NCI-H1436 treated with DMSO at 0.1 percent for 48 hours (cell line): ENCODE measurements at regions not wholly inside any gene's neighbourhood (a gene's known extent, or its start where the extent isn't known, plus 50 kb on each side); places are given as distances from the start of the nearest gene placed in this dataset.

Experiments
- DNase-seq: peaks from one replicate; lab custom pipeline; 2025; lab: John Stamatoyannopoulos, UW

DNA sequence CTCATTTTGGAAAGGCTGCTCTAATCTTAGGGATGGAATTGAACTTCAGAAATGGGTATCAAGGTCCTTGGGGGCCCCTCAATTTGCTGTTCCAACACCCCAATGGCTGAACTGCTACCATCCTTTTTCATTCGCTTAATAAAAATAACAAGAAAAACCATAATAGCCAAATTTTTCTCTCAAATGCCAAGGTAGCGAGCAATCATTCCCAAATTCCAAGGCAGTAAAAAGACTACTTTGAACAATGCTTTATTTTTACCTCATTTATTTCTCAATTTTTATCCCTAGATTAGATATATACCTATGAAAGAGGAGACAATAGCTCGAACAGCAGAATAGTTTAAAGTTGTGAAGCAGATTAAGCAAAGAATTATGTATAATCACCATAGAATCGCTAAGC, 323.4 kb upstream of the SLC7A11 start:
- no peak for DNase-seq

DNA sequence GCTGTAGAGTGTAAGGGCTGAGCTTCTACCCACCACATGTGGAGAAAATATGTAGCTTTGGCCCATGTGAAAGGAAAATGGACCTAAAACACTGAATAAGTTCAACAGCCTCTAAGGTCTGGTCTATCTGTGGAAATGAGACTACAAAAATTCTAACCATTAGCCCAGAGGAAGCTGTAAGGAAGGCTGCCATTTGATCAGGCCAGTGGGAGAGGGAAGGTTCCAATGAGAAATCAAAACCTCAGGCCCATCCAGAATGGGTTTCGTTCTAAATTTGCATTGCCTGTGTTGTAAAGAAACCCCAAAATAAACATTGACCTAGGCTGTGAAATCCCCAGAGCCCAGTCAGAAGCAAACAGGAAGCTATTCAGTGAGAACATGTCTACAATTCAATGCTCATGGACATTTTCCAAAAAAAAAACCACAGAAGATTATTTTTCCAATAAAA, 320.4 kb upstream of the SLC7A11 start:
- no peak for DNase-seq

GRCh38 chr4:138561906-138562305, 319.8 kb upstream of the SLC7A11 start:
- DNase-seq: no peak

DNA sequence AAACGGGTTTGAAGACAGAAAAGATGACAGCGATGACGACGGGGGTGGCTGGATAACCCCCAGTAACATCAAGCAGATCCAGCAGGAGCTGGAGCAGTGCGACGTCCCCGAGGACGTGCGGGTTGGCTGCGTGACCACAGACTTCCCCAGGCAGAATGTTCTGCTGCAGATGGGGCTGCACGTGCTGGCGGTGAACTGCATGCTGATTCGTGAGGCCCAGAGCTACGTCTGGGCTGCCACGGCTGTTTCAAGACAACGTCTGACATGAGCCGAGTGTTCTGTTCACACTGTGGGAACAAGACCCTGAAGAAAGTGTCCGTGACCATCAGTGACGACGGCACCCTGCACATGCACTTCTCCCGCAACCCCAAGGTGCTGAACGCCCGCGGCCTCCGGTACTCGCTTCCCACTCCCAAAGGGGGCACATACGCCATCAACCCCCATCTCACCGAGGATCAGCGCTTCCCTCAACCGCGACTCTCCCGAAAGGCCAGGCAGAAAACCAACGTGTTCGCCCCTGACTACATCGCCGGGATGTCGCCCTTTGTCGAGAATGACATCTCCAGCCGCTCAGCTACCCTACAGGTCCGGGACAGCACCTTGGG, 319.2 kb upstream of the SLC7A11 start:
- DNase-seq: no peak

DNA sequence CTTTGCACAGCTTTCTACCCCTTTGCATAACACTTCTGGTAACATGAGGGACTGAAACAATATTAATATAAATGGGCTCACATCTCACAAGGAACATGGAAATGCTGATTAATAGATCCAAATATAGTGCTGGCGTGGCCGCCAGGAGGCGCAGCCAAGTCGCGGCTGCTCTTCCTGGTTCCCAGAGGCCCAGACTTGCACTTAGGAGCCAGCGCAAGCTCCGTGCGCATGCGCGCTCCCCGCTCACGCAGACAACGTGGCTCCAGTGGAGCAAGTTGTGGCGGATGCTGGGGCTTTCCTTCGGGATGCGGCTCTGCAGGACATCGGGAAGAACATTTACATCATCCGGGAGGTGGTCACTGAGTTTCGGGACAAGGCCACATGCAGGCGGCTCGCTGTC, 318.3 kb upstream of the SLC7A11 start:
- no peak for DNase-seq

DNA sequence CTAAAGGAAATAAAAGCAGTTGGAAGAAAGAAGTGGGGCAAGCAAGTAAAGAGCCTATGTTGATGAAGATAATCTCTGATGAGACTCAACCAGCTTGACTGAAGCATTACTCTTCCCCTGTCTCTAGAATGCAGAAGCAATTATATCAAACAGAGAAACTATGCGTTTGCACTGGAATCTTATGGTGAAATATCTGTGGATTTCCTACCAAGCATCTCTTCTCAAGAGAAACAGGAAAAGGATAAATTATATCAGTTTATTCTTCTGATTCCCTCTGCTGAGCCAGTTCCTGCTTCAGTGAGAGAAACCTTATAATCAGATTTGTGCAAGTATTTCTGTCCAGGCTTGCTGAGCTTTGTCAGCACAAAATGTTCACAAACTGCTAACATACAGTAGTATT, 316.7 kb upstream of the SLC7A11 start:
- no peak for DNase-seq

DNA sequence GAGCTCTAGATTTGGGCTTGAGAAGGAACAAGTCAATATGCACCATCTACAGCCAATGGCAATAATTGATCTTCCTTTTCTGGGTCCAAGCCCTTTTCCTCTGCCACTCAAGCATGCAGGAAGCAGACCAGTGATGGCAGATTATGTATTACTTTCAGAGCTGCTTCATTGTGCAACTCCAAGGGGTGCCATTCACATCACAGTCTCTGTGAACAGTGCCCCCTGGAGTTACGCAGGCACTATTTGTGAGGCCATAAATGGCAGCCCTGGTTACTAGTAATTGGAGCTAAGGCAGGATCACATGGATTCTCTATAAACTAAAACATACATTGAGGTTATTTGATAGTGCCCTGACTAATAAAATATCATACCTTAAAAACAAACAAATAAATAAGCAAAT, 313.4 kb upstream of the SLC7A11 start:
- no peak for DNase-seq

GRCh38 chr4:138555108-138555507, 313.0 kb upstream of the SLC7A11 start:
- DNase-seq: no peak

DNA sequence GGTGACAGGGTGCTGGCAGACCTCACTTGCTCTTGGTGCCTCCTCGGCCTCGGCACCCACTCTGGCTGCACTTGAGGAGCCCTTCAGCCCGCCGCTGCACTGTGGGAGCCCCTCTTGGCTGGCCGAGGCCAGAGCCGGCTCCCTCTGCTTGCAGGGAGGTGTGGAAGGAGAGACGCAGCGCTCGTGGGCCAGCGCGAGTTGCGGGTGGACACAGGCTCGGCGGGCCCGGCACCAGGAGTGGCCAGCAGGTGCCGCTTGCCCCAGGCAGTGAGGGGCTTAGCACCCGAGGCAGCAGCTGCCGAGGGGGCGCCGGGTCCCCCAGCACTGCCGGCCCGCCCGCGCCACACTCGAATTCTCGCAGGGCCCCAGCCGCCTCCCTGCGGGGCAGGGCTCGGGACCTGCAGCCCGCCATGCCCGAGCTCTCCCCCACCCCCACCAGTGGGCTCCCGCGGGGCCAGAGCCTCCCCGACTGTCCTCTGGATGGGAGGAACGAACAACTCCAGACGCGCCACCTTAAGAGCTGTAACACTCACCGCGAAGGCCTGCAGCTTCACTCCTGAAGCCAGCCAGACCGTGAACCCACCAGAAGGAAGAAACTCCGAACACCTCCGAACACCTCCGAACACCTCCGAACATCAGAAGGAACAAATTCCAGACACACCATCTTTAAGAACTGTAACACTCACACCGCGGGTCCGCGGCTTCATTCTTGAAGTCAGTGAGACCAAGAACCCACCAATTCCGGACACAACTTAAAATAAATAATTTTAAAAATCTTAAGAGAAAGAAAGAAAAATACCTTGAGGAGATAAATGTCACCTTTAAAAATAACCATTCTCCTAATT, 311.1 kb upstream of the SLC7A11 start:
- no peak for DNase-seq

- no peak for DNase-seq
Observed at GRCh38 chr4:138542191-138542776, 300.1 kb upstream of the SLC7A11 start.

DNA sequence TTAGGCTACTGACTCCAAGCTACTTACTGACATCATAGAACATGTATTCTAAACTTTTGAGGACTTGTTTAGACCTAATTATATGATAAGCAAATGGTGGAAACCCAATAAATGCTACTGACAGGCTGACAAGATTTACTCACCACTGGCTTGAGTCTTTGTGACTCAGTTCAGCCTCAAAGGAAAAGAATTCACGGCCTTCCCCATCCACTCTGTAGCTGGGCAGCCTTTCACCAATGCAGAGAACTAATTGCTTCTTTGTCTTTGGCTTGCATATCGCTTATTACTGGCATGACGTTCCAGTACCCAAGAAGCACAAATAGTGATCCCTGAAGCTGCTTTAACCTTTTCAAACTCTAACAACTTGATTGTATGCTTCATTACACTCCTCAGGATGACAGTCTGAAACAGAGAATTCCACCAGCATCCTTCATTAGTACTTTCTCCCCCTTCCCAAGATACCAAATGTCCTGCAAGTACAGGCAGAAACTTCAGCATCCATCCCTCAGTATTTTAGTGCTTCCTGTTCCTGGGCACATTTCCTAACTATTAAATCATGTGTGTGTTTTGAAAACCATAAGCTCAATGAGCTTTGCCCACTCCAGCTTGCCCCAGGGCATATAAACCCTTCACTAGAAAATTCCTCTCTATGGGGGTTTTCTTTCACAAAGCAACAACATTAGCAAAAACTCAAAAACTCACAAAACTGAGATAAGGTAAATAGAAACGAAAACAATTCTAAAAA, 298.1 kb upstream of the SLC7A11 start:
- no peak for DNase-seq

- no peak for DNase-seq
Observed at GRCh38 chr4:138538743-138539142, 296.6 kb upstream of the SLC7A11 start.

DNA sequence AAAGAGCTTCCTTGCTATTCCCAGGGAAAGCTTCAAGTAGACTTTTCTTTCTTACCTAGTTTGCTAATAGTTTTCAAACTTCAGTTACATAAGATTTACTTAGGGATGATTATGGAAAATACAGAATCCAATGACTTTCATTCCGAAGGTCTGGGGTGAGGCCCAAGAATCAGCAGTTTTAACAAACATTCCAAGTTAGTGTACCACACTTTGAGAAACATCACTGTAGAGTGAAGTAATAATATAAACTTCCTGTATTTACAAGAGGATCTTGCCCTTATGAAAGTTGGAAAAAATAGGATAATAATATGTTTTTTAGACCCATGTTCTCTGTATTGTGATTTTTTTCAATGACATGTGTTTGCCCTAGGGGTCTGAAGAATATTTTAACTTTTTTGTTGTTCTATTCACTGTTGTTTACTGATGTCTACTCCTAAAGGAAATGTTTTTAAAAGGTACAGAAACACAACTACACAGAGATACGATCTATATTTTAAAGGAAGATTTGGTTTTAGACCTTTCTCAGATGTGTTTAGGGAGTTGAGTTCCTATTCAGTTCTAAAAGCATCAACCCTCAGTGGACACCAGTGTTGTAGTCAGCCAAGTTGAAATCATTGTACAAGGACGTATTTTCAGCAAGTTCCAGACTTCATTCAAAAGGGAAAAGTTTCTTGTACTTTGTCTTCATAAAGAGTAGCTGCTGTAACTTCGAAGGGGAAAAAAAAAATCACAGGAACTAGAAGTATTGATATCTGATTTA, 295.8 kb upstream of the SLC7A11 start:
- DNase-seq: no peak

DNA sequence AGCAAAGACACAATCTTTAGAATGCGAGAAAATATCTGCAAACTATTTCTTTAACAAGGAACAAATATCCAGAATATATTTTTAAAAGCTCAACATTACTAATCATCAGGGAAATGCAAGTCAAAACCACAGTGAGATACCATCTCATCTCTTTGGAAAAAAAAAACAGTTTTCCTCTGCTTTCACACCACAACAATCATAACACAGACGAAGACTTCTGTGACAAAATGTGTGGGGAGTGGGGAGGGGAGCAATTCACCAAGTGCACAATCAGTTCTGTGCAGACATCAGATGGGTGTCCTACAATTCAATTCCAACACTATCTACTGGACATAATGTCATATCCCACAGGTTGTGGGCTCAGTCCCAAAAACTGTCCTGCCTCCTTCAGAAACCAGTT, 293.2 kb upstream of the SLC7A11 start:
- no peak for DNase-seq

DNA sequence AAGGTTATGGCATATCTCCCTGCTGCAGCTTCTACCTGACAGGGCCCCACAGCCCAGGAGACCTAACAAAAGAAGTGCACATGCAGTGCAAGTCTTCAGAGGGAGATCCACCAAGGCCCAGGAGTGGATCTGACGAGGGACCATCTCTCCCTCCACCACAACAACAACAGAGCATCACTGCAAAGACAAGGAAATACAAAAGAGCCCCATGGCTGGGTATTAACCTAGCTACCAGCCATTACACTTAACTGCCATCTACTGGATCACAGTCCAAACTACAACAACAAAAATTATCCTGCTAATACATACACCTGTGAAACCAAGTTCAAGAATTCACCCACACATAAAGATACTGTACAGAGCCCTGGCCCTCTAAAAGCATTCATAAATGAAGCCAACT, 280.2 kb upstream of the SLC7A11 start:
- no peak for DNase-seq

- DNase-seq: no peak
Observed at GRCh38 chr4:138521809-138522208, 279.7 kb upstream of the SLC7A11 start.

DNA sequence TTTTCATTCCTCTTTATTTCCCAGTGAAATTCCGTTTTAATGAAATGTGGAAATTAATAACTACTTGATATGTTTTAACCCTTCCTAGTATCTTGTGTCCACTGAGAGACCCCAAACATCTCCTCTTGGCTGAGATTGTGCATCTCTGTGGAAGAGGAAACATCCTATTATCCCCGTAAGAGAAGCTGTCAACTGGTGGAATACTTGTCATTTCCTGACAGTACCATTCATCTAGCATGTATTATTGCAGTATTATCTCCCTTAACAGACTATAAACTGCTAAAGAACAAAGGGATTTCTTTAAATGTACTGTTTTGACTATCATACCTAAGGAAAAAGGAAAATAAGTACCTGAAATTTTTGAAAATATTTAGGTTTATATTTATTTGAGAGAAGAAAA, 277.3 kb upstream of the SLC7A11 start:
- DNase-seq: no peak

DNA sequence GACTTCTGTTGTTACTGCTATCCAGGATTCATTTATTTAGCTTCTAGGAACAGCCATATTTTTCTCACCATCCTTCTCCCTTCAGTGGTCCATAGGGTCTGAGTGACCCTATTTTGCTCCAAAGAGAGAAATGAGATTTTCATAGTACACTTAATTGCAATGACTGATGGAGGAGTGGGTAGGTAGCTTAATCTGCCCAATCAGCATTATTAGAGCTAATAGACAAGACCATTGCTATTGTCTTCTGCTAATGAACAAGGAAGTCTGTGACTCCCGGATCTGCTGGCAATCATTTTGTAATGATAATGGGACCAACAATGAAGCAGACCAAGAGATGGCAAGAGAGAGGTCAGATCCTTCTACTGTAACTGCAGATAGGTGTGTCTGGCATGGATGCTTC, 271.4 kb upstream of the SLC7A11 start:
- no peak for DNase-seq

GRCh38 chr4:138512756-138513155, 270.6 kb upstream of the SLC7A11 start:
- DNase-seq: no peak

- no peak for DNase-seq
Observed at GRCh38 chr4:138510053-138510452, 267.9 kb upstream of the SLC7A11 start.

DNA sequence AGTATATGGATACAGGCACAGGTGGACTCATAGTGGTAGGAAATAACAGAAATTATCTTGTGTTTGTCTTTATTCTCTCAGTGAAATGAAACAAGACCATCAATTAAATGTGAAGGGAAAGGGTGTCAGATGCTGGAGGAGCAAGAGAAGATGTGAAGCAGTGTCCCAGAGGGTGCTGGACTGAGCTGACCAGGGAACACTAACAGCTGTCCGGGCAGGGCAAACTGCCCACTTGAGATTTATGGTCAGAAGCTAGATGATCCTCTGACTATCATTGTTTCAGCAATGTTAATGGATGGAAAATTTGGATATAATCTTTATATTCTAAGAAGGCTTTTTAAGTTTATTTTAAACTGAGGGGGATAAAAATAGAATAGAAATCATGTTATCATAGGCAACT, 267.2 kb upstream of the SLC7A11 start:
- DNase-seq: no peak

GRCh38 chr4:138507522-138507921, 265.4 kb upstream of the SLC7A11 start:
- no peak for DNase-seq
